IPS DF 6.9 (cell line): ENCODE measurements at regions not wholly inside any gene's neighbourhood (a gene's known extent, or its start where the extent isn't known, plus 50 kb on each side); places are given as distances from the start of the nearest gene placed in this dataset.
"Not testable (repeated sequence)": the region's sequence is repeated elsewhere in the genome, so short reads cannot be mapped to it uniquely, and the experiment has no call there.

ENCODE experiments used
- DNase-seq: peaks from one replicate; pipeline ENCODE4 v3.0.0-alpha.2; 2013; ENCODE audit warnings: low read depth, low spot score
- H3K27ac ChIP-seq: one replicate; pipeline ENCODE4 v1.5.1; 2013; ENCODE audit warnings: low read length, control low read depth
- H3K27me3 ChIP-seq: 2 replicates; pipeline ENCODE4 v1.6.1; 2013; ENCODE audit warnings: mild to moderate bottlenecking, low read length; ENCODE audit not compliant: control insufficient read depth, insufficient read depth
- H3K36me3 ChIP-seq: 2 replicates; pipeline ENCODE4 v1.6.1; 2013; ENCODE audit warnings: low read length; ENCODE audit not compliant: control insufficient read depth, insufficient read depth
- H3K4me1 ChIP-seq: 2 replicates; pipeline ENCODE4 v1.6.1; 2013; ENCODE audit warnings: low read length; ENCODE audit not compliant: control insufficient read depth, insufficient read depth
- H3K4me3 ChIP-seq: 2 replicates; pipeline ENCODE4 v1.5.1; 2013; ENCODE audit warnings: mild to moderate bottlenecking, low read length
- H3K9me3 ChIP-seq: 2 replicates; pipeline ENCODE4 v1.6.1; 2013; ENCODE audit warnings: low read length, inconsistent platforms; ENCODE audit not compliant: control insufficient read depth, insufficient read depth
- WGBS: extraction: QIAGEN DNeasy Blood & Tissue Kit; methylation state at CpG from one replicate; pipeline ENCODE4 v1.1.7; 2013; ENCODE audit warnings: mixed read lengths, missing lambda C conversion rate; ENCODE audit not compliant: insufficient read length, insufficient coverage; 5-methylcytosine and 5-hydroxymethylcytosine counted together

- WGBS: no CpG with 5 or more reads among the region's 1 CpG
- Histone ChIP-seq H3K4me3 (no peak overlapping the region), H3K36me3 (no peaks in the 10 kb centered on the region), H3K27me3 (no peaks in the 10 kb centered on the region), H3K9me3 (no peaks in the 10 kb centered on the region), H3K27ac (no peak overlapping the region), H3K4me1 (no peaks in the 10 kb centered on the region)
- no peak for DNase-seq
Measured at GRCh38 chr1:87985071-87985470, 656.4 kb downstream of the LMO4 start.

GRCh38 chr1:87986130-87986866 lies 657.6 kb downstream of the LMO4 start:
- Histone ChIP-seq H3K4me1 (no peaks in the 10 kb centered on the region), H3K27ac (no peak overlapping the region), H3K27me3 (no peaks in the 10 kb centered on the region), H3K36me3 (no peaks in the 10 kb centered on the region), H3K4me3 (no peak overlapping the region), H3K9me3 (no peaks in the 10 kb centered on the region)
- no CpG with 5 or more reads among the region's 6 CpGs for WGBS
- no peak for DNase-seq

- H3K27me3 ChIP-seq: no peaks in the 10 kb centered on the region
- H3K27ac ChIP-seq: no peak overlapping the region
- no peaks in the 10 kb centered on the region for H3K9me3 ChIP-seq
- no peaks in the 10 kb centered on the region for H3K36me3 ChIP-seq
- H3K4me3 ChIP-seq: no peak overlapping the region
- DNase-seq: no peak
- no CpG with 5 or more reads among the region's 2 CpGs for WGBS
- no peaks in the 10 kb centered on the region for H3K4me1 ChIP-seq
Measured at GRCh38 chr1:87989346-87989745, 660.7 kb downstream of the LMO4 start.

GRCh38 chr1:87992536-87992935 lies 663.9 kb downstream of the LMO4 start:
- H3K27ac ChIP-seq, H3K9me3 ChIP-seq, H3K36me3 ChIP-seq, DNase-seq, H3K27me3 ChIP-seq, H3K4me3 ChIP-seq, H3K4me1 ChIP-seq: not testable (repeated sequence)
- no CpG with 5 or more reads among the region's 5 CpGs for WGBS

GRCh38 chr1:87993051-87993450 lies 664.4 kb downstream of the LMO4 start:
- Histone ChIP-seq H3K27me3 (no peaks in the 10 kb centered on the region), H3K4me1 (no peaks in the 10 kb centered on the region), H3K9me3 (no peaks in the 10 kb centered on the region), H3K36me3 (no peaks in the 10 kb centered on the region), H3K27ac (no peak overlapping the region), H3K4me3 (no peak overlapping the region)
- DNase-seq: no peak
- WGBS: no CpG with 5 or more reads among the region's 4 CpGs

GRCh38 chr1:87999852-88000251 lies 671.2 kb downstream of the LMO4 start:
- Histone ChIP-seq H3K4me1 (no peaks in the 10 kb centered on the region), H3K27ac (no peak overlapping the region)
- no CpG with 5 or more reads among the region's 6 CpGs for WGBS

GRCh38 chr1:88001460-88001859 lies 672.8 kb downstream of the LMO4 start:
- Histone ChIP-seq H3K4me1 (no peaks in the 10 kb centered on the region), H3K9me3 (no peaks in the 10 kb centered on the region), H3K27ac (no peak overlapping the region), H3K27me3 (no peaks in the 10 kb centered on the region), H3K36me3 (no peaks in the 10 kb centered on the region), H3K4me3 (no peak overlapping the region)
- DNase-seq: no peak
- WGBS: no CpG with 5 or more reads among the region's 1 CpG

More at GRCh38 chr1:87999852-88000251, 671.2 kb downstream of the LMO4 start:
- Histone ChIP-seq H3K9me3 (no peaks in the 10 kb centered on the region), H3K4me3 (no peak overlapping the region), H3K36me3 (no peaks in the 10 kb centered on the region), H3K27me3 (no peaks in the 10 kb centered on the region)
- DNase-seq: no peak

GRCh38 chr1:88003255-88003654 lies 674.6 kb downstream of the LMO4 start:
- no peak overlapping the region for H3K4me3 ChIP-seq
- no peak overlapping the region for H3K27ac ChIP-seq
- H3K27me3 ChIP-seq: no peaks in the 10 kb centered on the region
- no peak for DNase-seq
- no peaks in the 10 kb centered on the region for H3K4me1 ChIP-seq
- no peaks in the 10 kb centered on the region for H3K9me3 ChIP-seq
- H3K36me3 ChIP-seq: no peaks in the 10 kb centered on the region
- WGBS: no CpG with 5 or more reads among the region's 2 CpGs

- Histone ChIP-seq H3K4me3 (no peak overlapping the region), H3K9me3 (no peaks in the 10 kb centered on the region), H3K27me3 (no peaks in the 10 kb centered on the region), H3K36me3 (no peaks in the 10 kb centered on the region), H3K27ac (no peak overlapping the region), H3K4me1 (no peaks in the 10 kb centered on the region)
- no peak for DNase-seq
- no CpG with 5 or more reads among the region's 1 CpG for WGBS
Measured at GRCh38 chr1:88009916-88010315, 674.2 kb upstream of the PKN2 start.

GRCh38 chr1:88013485-88013884 lies 670.6 kb upstream of the PKN2 start:
- no peak overlapping the region for H3K4me3 ChIP-seq
- no peaks in the 10 kb centered on the region for H3K36me3 ChIP-seq
- H3K27me3 ChIP-seq: no peaks in the 10 kb centered on the region
- H3K4me1 ChIP-seq: no peaks in the 10 kb centered on the region
- no peaks in the 10 kb centered on the region for H3K9me3 ChIP-seq
- H3K27ac ChIP-seq: no peak overlapping the region
- no peak for DNase-seq

- 100% methylated on average over 1 of the region's 3 CpGs for WGBS
- DNase-seq: no peak
- Histone ChIP-seq H3K27me3 (no peaks in the 10 kb centered on the region), H3K27ac (no peak overlapping the region), H3K36me3 (no peaks in the 10 kb centered on the region), H3K9me3 (no peaks in the 10 kb centered on the region), H3K4me3 (no peak overlapping the region), H3K4me1 (no peaks in the 10 kb centered on the region)
Measured at GRCh38 chr1:88014131-88014530, 669.9 kb upstream of the PKN2 start.
